G401 (cell line): ENCODE measurements at regions not wholly inside any gene's neighbourhood (a gene's known extent, or its start where the extent isn't known, plus 50 kb on each side); places are given as distances from the start of the nearest gene placed in this dataset.
"Not testable (repeated sequence)": the region's sequence is repeated elsewhere in the genome, so short reads cannot be mapped to it uniquely, and the experiment has no call there.

Source experiments
- DNase-seq: peaks from one replicate; pipeline ENCODE4 v3.0.0-alpha.2; 2015; ENCODE audit warnings: low spot score
- in situ Hi-C: cut with HindIII; loops from 2 replicates; pipeline ENCODE4 v1.10.0; 2016; ENCODE audit warnings: low sequenced_read_pairs, mixed read lengths

DNA sequence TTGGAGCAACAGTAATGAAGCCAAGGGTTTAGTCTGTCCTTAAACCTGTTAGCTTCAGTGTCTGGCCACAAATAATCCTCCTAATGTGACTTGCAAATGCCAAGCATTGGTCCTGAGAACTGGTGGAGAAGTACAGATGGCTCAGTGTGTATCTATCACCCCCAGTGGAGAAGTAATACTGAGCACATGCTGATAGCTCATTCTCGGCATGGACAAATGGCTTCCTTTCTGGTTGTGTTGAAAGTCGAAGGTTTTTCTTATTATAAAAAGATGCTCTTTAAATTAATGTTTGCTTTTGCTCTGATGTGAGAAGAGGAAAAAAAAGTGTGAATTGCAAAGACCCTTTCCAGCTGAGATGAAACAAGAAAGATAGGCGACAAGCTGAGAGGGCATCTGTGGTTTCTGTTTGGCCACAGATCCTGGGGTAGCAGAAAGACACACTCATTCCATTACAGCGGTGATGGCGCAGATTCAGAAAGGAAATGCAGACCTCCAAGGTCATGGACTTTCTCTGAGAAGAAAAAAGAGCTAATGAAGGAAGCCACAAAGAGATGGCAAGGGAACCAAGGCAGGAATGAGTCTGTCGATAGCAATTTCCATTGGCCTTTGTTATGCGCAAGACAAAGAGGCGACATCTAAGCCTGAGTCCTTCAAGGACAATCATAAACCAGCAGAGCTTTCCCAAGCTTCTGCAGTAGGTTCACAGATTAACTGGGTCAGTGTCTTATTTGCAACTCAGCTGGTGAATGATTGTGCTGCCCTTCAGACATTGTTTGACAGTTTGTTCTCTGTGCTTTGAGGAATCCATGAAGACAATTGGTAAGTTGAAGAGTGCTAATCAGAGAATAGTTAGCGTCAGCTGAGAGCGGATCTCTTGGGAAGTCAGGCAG is 155.5 kb upstream of the RGS6 start:
- DNase-seq: peak; percentile 7
- in situ Hi-C loops: no loop called here

DNA sequence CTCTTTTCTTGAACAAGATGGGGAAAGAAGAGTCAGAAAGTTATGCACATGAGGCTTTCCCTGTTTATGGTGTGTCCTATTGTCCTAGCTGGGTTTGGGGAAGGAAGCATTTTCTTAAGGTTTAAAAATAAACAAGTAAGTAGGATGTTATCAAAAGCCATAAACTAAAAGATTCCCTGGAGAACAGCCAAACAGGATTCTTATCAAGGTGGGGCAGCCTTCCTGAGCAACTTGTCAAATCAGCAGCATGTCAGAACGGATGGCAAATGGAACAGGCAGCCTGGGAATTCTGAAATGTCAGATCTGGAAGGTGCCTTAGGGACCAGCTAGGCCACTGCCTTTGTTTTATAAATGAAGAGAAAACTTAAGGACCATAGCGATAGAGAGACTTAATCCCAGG is 152.2 kb upstream of the RGS6 start:
- in situ Hi-C loops: no loop called here
- DNase-seq: no peak

DNA sequence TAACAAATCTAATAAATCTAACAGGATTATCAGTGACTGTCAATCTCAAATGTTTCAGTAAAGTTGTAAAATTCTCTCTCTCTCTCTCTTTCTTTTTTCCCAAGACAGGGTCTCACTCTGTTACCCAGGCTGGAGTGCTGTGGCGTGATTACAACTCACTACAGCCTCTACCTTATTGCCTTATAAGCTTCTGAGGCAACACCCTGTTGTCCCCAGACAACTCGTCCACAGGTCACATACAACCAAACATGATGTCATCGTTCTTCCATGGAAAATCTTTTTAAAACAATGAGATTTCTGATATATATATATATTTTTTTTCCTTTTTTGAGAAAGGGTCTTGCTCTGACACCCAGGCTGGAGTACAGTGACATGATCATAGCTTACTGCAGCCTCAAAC is 151.4 kb upstream of the RGS6 start:
- DNase-seq: no peak
- in situ Hi-C loops: no loop called here

DNA sequence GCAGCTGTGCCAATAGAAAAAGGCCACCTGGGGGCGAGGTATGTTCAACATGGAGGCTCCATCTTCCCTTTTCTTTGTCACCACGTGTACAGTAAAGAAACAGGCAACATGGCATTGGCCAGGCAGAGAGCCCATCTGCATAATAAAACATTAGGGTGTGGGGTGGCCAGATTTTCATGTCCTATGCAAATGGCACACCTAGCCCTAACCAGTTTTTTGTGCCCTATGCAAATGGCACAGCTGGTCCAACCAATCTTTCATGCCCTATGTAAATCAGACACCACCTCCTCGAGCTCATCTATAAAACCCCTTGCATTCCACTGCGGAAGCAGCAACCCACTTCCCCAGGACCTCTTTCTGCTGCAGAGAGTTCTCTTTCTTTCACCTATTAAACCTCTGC is 149.1 kb upstream of the RGS6 start:
- in situ Hi-C loops: no loop called here
- DNase-seq: no peak

DNA sequence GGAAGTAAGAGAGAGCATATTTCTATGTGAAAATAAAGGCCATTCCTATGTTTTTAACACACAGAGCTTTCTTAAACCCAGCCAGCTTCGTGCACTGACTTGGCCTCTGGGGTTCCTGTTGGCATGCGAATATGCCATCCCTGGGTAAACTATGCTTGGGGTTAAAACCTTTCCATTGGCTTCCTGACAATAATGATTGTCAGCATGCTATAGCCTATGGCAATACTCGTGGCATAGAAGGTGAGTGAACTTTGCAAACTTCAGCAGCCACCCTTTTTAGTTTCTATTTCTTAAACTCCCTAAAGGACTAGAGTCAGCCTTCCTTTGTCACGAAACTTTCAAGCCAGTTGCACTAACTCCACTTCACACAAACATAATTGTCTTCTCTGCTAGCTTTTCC is 148.4 kb upstream of the RGS6 start:
- in situ Hi-C loops: no loop called here
- DNase-seq: no peak

DNA sequence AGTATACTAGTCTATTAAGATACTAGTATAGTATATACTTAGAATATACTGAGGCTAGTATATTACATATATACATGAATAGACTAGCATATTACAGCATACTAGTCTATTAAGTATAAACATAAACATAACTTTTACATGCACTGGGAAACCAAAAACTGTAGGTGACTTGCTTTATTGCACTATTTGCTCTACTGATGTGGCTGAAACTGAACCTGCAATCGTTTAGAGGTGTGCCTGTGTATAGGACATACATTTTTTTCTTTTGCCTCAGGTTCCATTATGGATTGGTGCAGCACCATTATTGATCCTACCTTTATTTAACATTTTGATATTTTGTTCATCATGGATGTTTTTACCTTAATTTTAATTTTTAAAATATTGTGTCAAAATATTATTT is 143.2 kb upstream of the RGS6 start:
- in situ Hi-C loops: no loop called here
- no peak for DNase-seq

DNA sequence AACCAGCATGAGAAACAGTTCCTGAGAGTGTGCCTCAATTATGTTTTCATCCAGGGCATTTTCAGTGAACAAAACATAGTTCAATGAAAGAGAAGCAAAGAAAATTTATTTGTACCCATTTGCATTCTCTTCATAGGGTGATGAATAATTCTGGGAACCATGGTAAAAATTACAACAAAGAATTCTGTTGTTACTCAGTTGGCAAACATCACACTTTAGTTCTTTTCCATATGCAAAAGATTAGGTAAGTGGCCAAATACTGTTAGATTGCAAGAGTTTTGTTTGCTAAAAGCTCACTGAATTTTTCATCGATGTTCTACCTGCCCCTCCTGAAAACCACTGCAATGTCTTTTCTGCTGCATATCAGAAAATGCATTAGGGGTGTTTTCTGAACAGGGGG is 132.4 kb upstream of the RGS6 start:
- no peak for DNase-seq
- in situ Hi-C loops: no loop called here

DNA sequence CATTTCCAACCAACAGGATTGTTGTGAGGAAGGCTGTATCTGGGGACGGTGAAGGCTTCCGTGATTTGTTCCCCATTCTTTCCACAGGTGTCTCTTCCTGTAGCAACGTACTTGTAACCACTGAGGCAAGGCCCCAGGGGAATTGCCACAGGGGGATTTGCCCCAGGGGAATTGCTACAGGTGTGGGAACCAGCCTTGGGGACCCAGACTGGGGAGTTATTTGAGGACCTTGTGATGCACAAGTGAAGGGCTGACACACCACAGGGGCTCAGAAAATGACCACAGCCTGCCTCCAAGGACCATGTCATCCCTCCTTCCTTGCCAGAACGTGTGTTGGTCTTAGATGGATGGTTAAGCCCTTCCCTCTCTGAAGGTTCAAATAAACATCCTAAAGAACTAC is 131.4 kb upstream of the RGS6 start:
- no peak for DNase-seq
- in situ Hi-C loops: no loop called here

DNA sequence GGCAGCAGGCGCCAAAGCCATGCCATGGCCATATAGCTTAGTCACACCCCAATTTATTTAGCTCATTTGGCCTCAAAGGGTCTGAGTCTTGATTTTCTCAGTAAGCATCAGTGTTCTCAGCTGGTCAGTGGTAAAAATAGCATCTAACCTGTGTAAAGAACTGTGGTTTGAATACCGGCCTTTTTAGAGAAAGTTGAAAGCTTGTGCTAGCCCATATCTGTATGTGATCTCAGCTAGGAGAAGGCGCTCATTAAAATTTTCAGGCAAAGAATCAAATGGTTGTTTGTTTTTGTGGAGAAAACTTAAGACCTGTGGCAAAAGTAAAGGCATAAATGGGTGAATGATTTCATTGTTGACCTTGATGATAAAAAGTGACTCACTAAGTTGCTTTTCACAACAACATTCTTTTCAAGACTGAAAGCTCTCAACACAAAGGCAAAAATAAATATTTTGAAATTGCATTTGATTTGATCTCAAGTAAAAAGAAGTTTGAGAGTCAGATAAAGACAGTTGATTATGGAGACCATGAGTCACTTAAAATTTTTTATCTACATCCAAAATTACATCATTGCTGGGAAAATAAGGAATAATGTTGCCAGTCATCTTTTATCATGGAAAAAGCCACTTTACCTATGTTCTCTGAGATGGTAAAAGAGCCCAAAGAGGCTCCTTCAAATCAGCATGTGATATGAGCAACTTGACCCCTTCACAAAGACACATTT is 128.5 kb upstream of the RGS6 start:
- DNase-seq: no peak
- in situ Hi-C loops: no loop called here

DNA sequence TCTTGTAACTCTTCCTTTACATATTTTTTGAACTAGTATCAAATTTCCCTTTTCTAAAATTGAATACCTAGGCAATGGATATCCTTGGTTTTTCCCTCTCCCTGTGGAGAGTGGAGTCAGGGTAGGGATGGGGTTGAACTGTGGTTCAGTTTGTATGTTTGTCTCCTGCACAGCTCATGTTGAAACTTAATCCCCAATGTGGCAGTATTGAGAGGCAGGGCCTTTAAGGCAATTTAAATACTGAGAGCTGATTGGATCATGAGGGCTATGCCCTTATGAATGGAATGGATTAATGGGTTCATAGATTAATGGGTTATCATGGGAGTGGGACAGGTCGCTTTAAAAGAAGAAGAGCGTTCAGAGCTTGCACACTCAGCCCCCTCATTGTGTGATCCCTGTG is 127.2 kb upstream of the RGS6 start:
- no peak for DNase-seq
- in situ Hi-C loops: no loop called here

DNA sequence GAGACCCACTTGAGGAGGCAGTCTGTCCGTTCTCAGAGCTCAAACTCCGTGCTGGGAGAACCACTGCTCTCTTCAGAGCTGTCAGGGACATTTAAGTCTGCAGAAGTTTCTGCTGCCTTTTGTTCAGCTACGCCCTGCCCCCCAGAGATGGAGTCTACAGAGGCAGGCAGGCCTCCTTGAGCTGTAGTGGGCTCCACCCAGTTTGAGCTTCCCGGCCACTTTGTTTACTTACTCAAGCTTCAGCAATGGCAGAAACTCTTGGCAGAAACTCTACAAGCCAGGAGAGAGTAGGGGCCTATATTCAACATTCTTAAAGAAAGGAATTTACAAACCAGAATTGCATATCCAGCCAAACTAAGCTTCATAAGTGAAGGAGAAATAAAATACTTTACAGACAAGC is 125.2 kb upstream of the RGS6 start:
- DNase-seq, in situ Hi-C loops: not testable (repeated sequence)

DNA sequence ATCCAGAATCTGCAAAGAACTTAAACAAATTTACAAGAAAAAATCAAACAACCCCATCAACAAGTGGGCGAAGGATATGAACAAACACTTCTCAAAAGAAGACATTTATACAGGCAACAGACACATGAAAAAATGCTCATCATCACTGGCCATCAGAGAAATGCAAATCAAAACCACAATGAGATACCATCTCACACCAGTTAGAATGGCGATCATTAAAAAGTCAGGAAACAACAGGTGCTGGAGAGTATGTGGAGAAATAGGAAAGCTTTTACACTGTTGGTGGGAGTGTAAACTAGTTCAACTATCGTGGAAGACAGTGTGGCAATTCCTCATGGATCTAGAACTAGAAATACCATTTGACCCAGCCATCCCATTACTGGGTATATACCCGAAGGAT is 121.4 kb upstream of the RGS6 start:
- DNase-seq, in situ Hi-C loops: not testable (repeated sequence)

DNA sequence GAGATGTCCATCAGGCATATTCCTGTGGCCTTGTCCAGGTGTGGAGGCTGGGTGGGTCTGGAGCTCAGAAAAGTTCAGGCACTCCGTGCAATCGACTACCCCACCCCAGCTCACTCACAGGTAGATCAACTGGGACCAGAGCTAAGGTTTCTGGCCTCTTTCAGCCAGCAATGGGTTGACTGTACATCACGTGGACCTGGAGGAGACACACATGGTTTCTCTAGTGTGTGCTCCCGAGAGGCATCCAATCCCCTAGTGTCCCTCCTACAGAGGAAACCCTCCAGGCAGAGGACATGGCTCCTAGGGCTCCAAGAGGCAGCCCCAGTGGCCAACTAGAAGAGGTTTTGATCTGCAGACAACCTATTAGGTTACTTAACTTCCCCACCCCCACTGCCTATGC is 119.5 kb upstream of the RGS6 start:
- in situ Hi-C loops: no loop called here
- DNase-seq: no peak

DNA sequence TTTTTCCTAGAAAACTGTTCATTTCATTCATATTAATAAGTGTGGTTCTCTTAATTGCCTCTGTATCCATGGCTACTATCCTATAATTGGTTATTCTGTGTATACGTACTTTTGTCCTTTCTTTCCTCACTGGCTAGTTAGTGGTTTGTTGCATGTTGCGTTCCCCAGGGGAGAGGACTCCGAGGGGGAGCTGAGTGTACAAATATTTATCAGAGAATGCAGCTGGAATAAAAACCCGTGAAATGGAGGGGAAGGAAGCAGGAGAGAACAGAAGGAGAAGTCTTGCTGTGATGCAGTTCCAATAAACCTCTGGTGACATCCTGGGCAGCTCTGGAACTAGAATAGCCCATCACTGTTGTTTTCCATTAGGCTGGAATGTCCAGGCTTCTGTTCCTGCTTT is 117.1 kb upstream of the RGS6 start:
- in situ Hi-C loops: no loop called here
- DNase-seq: no peak

DNA sequence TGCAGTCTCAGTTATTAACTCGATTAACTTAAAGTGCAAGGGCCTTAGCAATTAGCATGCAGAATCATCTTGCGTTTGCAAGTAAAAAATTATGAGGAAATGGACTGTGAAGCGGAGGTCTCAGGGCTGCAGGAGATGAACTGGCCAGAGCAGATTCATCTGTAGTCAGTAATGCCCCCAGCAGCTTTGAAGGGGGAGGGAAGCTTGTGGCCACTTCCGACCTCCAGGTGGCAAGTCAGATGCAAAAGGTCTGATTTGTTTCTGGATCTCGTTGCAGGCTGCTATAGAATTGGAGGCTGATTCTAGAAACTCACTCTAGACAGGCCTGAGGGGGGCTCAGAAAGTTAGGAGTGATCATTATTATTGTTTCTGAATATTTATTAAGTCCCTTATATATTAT is 107.4 kb upstream of the RGS6 start:
- in situ Hi-C loops: no loop called here
- no peak for DNase-seq

DNA sequence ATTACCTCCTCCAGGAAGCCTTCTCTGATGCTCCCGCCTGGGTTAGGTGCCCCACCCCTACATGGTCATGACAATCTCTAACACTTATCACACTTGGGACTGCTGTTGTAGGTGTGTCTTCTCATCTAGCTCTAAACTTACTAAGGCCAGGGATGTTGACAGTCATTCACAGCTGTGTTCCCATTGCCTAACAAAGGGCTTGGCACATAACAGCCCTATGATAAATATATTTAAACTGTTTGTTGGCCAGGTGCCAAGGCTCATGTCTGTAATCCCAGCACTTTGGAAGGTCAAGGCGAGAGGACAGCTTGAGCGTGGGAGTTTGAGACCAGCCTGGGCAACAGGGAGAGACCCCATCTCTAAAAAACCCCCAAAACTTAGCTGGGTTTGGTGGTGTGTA is 98.8 kb upstream of the RGS6 start:
- in situ Hi-C loops: no loop called here
- no peak for DNase-seq

DNA sequence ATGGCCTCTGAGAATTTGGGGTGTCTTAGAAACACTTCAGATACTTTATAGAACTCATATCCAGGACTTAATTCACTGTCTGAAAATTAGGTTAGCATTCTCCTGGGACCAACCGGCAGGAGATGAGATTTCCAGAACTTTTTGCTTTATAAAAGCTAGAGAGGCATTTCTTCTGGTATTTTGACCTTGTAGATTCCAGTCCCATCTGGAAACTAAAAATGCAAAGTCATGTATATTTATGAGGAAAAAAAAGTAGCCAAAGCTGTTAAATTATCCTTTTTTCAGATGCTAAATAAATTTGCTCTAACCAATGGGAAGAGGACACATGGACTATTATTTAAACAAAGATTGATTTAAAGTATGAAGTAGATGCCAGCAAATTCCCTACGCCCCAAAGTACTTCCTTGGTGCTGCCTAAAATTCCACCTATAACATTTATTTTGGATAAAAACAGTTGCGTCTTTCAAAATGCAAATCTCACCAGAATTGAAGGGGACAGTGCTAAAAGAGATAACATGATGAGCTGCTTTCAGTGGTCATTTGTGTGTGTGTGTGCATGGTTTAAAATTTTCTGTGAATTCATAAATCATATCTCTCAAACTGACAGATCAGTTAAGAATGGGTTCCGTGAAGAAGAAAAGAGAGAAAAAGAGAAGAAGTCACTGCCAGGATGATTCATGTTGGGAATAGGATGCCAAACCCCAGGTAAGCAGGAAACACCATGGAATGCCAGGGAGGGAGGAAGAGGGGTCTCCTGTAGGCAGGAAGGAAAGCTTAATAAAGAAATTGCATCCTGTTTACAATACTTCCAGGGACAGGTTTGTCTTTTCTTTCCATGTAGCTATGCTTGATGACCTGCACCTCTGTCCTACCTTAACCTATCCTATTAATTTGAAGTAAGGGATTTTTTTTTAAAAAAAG is 97.7 kb upstream of the RGS6 start:
- in situ Hi-C loops: no loop called here
- no peak for DNase-seq

DNA sequence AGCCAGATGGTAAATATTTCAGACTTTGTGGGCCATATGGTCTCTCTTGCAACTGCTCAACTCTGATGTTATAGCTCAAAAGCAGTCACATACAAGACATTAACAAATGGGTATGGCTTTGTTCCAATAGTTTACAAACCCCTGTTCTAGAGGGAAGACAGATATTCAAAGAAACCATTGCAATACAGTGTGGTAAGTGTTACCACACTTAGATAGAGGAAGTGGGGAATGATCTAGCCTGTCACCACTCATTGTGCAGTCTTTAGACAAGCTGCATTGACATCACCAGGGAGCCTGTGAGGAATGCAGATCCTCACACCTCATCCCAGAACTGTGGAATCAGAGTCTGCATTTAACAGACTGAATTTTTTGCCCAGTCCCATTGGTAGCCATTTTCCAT is 80.0 kb upstream of the RGS6 start:
- in situ Hi-C loops: no loop called here

DNA sequence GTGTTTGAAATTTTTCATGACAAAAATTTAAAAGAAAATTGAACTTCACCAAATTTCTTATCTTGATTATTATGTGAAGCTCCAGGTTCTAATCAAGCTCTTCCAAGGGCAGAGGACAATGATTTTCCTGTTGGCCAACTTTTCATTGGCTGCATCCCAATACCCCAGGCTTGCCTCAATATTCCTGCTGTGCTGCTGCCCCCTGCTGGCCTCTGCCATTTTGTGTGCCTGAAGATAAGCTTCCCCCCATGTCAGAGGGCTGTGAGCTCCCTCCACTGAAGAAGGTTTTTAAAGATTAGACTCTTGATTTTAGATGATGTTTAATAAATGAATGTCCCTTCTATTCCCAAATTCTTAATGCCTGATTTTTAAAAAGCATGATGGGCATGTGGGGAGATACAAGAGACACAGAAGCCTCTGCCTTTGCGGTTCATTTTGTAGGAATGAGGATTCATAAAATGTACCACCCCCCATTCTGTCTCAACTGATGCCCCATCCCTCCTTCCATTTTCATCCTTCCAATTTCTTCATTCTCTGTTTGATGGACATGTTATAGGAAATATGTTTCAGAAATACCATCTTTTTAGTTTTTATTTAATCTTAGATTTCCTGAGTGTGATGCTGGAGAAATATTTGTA is 76.7 kb upstream of the RGS6 start:
- in situ Hi-C loops: no loop called here
- DNase-seq: peak; percentile 22

More for the DNA sequence above, 80.0 kb upstream of the RGS6 start:
- DNase-seq: no peak
